SKM-1 treated with dmso at 0.1 percent for 144 hours (cell line): ENCODE measurements at regions not wholly inside any gene's neighbourhood (a gene's known extent, or its start where the extent isn't known, plus 50 kb on each side); places are given as distances from the start of the nearest gene placed in this dataset.
"Not testable (repeated sequence)": the region's sequence is repeated elsewhere in the genome, so short reads cannot be mapped to it uniquely, and the experiment has no call there.

Experiments used
- DNase-seq: peaks from one replicate; lab custom pipeline; 2025; ENCODE audit not compliant: unreplicated experiment; lab: John Stamatoyannopoulos, UW

- no peak for DNase-seq
Measured at GRCh38 chr2:16374671-16375070, 291.0 kb downstream of the CYRIA start.

GRCh38 chr2:16373341-16373740, 292.3 kb downstream of the CYRIA start:
- no peak for DNase-seq

DNA sequence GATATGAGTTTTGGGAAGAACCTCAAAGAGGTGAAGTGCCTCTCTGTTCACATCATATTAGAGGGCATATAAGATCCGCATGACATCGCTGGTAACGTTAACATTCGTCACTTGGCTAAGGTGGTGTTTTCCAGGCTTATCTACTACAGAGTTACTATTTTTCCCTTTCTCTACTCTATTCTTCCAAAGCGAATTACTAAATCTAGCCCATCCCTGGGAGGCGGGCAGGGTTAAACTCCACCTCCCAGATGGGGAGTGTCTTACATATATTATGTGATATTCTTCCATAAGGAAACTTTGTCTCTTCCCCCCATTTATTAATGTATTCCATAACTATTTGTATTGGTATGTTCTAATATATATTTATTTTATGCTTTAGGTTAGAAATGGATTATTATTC, 293.9 kb downstream of the CYRIA start:
- DNase-seq = no peak

GRCh38 chr2:16368951-16369350, 296.7 kb downstream of the CYRIA start:
- DNase-seq = no peak

GRCh38 chr2:16368328-16368727, 297.3 kb downstream of the CYRIA start:
- no peak for DNase-seq

DNA sequence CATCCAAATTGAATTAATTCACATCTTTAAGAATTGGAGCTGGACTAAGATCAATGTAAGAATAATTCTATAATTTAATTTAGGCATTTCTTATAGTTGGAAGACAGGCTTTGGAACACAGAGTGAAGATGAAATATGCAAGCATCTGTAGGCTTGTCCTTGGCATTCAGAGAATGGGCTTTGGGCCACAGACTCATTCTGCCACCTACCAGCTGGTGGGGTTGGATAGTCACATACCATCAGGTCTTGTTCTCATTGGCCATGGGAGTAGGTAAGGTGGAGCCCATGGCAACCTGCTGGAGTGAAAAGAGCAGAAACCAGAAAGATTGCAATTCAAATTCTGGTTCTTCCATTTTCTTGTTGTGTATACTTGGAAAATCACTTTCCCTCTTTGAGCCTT, 300.3 kb downstream of the CYRIA start:
- DNase-seq = no peak

GRCh38 chr2:16363581-16363980, 302.1 kb downstream of the CYRIA start:
- no peak for DNase-seq

DNA sequence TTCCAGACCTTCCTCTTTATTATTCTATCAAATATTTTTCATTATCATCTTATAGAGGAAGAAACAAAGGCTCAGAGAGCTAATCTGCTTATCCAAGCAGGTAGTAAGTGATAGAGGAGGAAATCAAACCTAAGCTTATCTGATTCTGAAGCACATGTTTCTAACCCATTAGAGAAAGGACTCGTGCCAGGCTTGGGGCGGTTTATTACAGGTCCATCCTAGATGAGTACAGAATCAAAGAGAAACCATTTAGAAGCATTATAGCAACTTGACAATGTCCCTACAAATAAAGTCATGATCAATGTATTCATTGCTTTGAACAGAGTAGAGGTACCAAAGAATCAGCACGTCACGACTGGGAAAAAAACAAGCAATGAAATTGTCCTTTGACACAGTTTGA, 303.0 kb downstream of the CYRIA start:
- no peak for DNase-seq

GRCh38 chr2:16361261-16361995, 304.2 kb downstream of the CYRIA start:
- no peak for DNase-seq

GRCh38 chr2:16359961-16360360, 305.7 kb downstream of the CYRIA start:
- DNase-seq = no peak

- no peak for DNase-seq
Measured at GRCh38 chr2:16357188-16357587, 308.4 kb downstream of the CYRIA start.

DNA sequence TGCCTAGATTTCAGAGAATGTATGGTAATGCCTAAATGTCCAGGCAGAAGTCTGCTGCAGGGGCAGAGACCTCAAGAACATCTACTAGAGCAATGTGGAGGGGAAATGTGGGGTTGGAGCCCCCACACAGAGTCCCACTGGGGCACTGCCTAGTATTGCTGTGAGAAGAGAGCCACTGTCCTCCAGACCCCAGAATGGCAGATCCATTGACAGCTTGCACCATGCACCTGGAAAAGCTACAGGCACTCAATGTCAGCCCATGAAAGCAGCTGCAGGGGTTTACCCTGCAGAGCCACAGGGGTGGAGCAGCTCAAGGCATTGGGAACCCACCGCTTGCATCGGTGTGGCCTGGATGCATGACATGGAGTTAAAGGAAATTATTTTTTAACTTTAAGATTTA, 314.1 kb downstream of the CYRIA start:
- DNase-seq = no peak

GRCh38 chr2:16351137-16351536, 314.5 kb downstream of the CYRIA start:
- DNase-seq = no peak

- no peak for DNase-seq
Measured at GRCh38 chr2:16350211-16350610, 315.4 kb downstream of the CYRIA start.

DNA sequence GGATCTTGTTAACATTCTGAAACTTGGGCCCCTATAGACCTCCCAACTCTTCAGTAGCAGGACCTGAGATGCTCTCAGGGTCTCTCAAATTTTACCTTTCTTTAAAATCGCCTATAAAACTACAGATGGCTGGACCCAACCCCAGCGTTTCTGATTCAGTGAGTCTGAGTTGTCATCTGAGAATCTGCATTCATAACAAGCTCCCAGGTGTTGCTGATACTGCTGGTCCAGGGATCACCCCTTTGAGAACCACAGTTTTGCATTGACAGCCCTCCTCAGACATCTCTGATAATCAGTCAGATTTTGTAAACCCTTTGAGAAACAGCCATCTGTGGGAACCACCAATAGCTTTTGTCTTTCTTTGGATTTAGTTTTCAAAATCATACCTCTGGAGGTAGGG, 315.8 kb downstream of the CYRIA start:
- no peak for DNase-seq

GRCh38 chr2:16348821-16349515, 316.7 kb downstream of the CYRIA start:
- DNase-seq = no peak

DNA sequence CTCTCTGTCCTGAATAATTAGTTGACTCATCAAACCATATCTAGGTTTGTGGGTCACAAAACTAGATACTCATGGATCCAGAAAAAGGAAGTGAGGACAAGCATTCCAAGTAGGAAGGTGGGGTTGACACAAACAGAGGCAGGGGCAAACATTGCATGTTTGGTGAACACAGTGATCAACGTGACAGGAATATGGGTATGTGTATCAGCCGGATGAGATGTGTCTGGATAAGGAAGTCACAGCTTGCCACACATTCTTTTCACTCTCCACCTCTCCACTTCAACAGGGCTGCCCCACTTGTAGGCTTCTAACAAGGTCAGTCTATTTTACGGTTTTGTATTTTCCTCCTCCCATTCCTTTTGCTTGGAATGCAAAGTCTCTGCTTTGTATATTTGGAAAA, 319.0 kb downstream of the CYRIA start:
- no peak for DNase-seq

GRCh38 chr2:16345231-16345630, 320.4 kb downstream of the CYRIA start:
- DNase-seq = not testable (repeated sequence)

DNA sequence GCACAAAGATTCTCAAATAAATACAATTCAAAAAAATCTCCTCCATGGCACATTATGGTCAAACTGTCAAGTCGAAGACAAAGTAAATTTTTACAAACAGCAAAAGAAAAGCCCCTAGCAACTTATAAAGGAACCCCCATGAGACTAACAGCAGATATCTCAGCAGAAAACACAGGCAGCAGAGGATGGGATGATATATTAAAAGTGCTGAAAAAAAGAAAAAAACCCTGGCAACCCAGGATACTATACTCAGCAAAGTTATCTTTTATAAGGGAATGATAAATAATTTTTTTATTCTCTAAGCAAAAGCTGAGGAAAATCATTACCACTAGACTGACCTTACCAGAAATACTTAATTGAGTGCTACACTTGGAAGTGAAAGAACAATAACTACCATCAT, 326.4 kb downstream of the CYRIA start:
- no peak for DNase-seq

DNA sequence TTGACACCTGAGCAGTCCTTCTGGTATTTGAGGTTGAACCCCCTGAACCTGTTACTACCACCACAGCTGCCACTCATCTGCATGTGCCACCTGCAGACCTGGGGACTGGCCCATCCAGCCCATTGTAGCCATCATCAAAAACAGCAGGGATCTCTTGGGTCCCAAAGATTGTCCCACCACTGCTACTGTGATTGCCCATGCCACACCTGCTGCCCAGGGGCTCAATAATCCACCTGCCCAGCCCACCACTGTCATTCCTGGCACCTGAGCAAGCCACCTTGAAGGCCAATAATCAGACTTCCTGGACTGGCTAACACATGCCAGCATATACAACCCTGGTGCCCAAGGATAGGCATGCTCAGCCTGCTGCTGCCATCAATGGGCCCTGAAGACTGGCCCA, 327.6 kb downstream of the CYRIA start:
- DNase-seq = no peak

- no peak for DNase-seq
Measured at GRCh38 chr2:16336916-16337315, 328.7 kb downstream of the CYRIA start.

DNA sequence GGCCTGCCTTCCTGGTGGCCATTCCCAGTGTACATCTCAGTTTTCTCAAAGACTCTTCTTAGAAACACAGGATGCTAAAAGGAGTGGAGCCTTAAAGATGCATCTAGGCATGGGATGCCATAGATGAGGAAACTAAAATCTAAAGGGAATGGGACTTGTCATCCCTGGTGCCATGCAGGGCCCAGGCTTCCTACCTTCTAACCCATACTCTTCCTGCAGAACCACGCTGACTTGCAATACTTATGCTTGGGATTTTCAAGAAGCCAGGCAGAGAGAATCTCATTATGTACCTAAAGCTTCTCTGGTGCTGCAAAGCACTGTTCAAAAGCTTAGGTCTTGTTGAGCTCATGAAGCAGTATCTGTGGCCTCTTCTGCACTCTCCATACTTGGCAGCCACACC, 329.1 kb downstream of the CYRIA start:
- no peak for DNase-seq

DNA sequence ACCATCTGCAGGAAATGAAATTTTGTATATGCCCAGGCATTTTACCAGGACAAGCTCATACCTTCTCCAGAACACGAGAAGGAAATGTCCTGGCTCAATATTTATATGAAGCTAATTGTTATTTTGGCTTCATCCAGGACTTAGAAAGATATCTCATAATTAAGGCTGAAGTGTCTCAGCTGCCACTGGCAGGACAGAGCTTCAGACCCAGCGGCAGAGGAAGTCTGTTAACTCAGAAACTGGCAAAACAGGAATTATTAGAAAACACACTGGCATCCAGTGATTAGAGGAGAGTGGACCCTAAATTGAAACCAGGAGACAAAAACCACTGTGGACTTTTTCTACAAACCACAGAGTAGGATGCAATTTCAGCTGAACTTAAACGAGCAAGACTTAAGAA, 329.7 kb downstream of the CYRIA start:
- DNase-seq = no peak
